Liver (tissue), 3 donors: ENCODE measurements at regions not wholly inside any gene's neighbourhood (a gene's known extent, or its start where the extent isn't known, plus 50 kb on each side); places are given as distances from the start of the nearest gene placed in this dataset.

ENCODE experiments used
- CTCF ChIP-seq: fragments of 150-350 bp; IDR thresholded peaks from 2 replicates; pipeline ENCODE4 v1.5.1; 2017; ENCODE audit warnings: improper control_type of control experiment, low read depth, low read length; ENCODE audit not compliant: missing input control
- HNF4G ChIP-seq: IDR thresholded peaks from 2 replicates; pipeline ENCODE4 v1.6.1; 2016; ENCODE audit warnings: antibody characterized with exemption
- JUND ChIP-seq, 2 donors: IDR thresholded peaks; 2 replicates each; pipeline ENCODE4 v1.6.1; 2016; ENCODE audit warnings: antibody characterized with exemption in 2 of 2
- MAX ChIP-seq: IDR thresholded peaks from 2 replicates; pipeline ENCODE4 v1.6.1; 2016; ENCODE audit warnings: antibody characterized with exemption
- RAD21 ChIP-seq, 2 donors: IDR thresholded peaks; 2 replicates each; pipeline ENCODE4 v1.6.1; 2016; ENCODE audit warnings: antibody characterized with exemption in 2 of 2, mild to moderate bottlenecking in 2 of 2
- SP1 ChIP-seq: IDR thresholded peaks from 2 replicates; pipeline ENCODE4 v1.6.1; 2018; ENCODE audit warnings: antibody characterized with exemption, mild to moderate bottlenecking
- TAF1 ChIP-seq: conservative IDR thresholded peaks from 2 replicates; pipeline ENCODE4 v1.6.1; 2016; ENCODE audit warnings: antibody characterized with exemption, mild to moderate bottlenecking
- YY1 ChIP-seq: IDR thresholded peaks from 2 replicates; pipeline ENCODE4 v1.6.1; 2016; ENCODE audit warnings: antibody characterized with exemption, mild to moderate bottlenecking
- donor health status: healthy.
- donor health status: healthy.

GRCh38 chr15:87619161-87619960 is 637.2 kb downstream of the NTRK3 start:
- no peak for TF ChIP-seq CTCF
- no peak for TF ChIP-seq MAX
- TF ChIP-seq YY1 = no peak
- no peak for TF ChIP-seq TAF1
- no peak for TF ChIP-seq HNF4G
- TF ChIP-seq SP1 = no peak
- TF ChIP-seq JUND (IDR thresholded peaks at IDR 0.05) = peak; percentile 69 to 79
- no peak for TF ChIP-seq RAD21 (IDR thresholded peaks at IDR 0.05)
